EL (cell line): ENCODE measurements at regions not wholly inside any gene's neighbourhood (a gene's known extent, or its start where the extent isn't known, plus 50 kb on each side); places are given as distances from the start of the nearest gene placed in this dataset.
A peak's percentile ranks its signal among the peaks of the same experiment; 100 is the strongest.

ENCODE experiments used
- DNase-seq: peaks from one replicate; pipeline ENCODE4 v3.0.0-alpha.2; 2016

- DNase-seq, result no peak
Observed at GRCh38 chr2:67213270-67213670, 183.9 kb upstream of the ETAA1 start.

- DNase-seq, result no peak
Observed at GRCh38 chr2:67213677-67214402, 183.3 kb upstream of the ETAA1 start.

DNA sequence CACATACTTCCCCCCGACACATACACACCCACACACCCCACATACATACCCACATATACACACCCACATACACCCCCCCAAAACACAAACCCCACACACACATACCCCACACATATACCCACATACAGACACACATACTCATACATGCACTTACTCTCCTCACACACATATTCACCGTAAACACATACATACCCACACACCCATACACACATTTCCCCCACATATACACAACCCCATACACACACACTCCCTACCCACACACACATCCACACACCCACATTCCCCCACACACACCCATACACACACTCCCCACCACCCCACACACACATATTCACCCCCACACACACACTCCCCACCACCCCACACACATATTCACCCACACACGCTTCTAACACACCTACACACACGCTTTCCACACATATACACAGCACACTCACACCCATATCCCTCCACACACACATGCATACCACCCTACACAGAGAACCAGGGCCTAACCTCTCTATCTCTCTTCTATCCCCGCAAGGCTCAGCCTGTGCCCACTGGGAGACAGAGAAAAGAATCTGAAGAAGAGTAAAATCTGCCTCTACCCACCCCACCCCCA is 182.4 kb upstream of the ETAA1 start:
- DNase-seq, result no peak

DNA sequence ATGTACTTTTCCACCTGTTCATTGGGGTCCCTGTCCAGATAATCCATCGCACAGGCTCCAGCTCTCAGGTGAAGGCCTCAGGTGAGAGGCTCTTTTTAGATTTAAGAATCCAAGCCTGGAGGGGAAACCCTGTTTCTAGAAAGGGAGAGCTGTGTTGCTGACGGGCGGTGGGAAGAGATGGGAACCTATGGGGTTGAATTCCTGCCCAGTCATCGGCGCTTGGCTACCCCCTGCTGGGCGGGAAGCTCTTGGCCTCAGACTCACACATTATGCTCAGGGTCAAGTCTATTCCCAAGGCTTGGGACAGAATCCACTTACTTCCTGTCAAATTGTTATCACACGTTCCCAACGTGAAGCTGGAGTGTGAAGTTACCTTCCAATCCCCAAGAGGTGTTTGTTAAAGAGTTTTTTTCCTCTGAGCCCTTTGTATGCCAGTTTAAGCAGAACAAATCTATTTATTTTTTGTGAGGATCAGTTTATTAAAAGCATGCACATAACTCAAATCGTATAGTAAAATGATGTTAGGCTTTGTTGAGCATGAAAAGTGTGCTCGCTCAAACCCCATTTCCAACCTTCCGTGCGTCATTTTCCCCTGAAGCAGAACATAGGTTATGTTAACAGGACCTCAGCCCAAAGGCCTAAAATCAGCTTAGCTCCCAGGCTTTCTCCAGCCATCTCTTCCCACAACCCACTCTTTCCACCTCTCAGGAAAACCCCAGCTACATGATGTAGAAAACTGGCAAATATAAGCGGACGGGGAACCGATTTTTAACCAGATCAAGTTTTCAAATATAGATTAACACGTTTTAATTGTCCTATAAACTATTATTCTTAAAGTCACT is 181.7 kb upstream of the ETAA1 start:
- peak; percentile 55 for DNase-seq

DNA sequence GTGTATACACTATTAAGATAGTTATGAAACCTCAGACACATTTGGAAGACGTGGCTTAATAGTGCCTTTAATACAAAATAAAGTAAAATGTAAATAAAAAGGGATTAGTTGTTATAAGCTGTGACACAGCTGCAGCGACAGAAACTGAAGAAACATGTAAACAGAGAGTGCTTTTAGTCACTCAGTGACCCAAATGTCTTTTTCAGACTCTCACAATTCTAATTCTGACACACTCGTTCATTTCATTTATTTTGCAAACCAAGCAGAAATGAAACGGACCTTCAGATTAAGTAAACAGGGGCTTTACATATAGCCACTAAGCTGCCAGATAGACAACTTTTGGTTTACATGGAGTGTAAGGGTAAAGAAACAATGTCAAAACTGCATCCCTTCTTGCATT is 181.0 kb upstream of the ETAA1 start:
- no peak for DNase-seq

DNA sequence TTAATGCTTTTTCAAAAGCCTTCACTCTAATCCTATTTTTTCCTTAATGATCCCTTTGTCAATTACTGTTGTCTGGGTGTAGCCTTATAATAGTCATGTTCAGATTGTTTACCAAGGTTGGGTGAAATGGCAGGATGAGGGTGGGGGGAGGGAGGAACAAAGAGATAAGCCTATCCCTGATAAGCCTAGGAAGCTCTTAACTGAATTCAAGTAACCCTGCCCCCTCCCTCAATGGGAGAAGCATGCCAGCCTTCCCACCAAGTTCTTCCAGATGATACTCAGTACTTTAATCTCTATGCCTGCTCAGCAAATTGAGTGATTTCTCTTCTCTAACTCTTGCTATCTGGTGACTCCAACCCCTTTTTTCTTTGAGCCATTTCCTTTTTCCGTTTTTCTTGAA is 180.3 kb upstream of the ETAA1 start:
- no peak for DNase-seq

GRCh38 chr2:67217398-67217797 is 179.7 kb upstream of the ETAA1 start:
- no peak for DNase-seq

- DNase-seq, result no peak
Observed at GRCh38 chr2:67218056-67218455, 179.1 kb upstream of the ETAA1 start.

- DNase-seq, result no peak
Observed at GRCh38 chr2:67219651-67220050, 177.5 kb upstream of the ETAA1 start.

DNA sequence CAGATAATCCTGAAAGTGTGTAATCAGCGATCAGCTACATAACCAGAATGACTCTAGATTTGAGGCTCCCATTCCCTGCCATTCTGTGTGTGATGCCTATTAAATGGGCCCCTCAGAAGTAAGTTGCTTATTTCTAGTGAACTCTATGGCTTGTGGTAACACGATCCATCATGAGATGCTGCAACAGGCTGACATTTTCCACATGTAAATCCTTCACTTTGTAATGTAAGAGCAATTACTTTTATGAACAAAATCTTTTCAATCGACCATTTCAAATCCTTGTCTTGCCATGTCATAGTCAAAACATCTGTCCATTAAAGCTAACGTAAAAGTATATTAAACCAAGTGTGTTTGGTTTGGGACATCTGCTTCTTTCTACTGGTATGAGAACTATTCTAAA is 175.9 kb upstream of the ETAA1 start:
- DNase-seq, result no peak

- DNase-seq, result no peak
Observed at GRCh38 chr2:67225287-67225973, 171.7 kb upstream of the ETAA1 start.

DNA sequence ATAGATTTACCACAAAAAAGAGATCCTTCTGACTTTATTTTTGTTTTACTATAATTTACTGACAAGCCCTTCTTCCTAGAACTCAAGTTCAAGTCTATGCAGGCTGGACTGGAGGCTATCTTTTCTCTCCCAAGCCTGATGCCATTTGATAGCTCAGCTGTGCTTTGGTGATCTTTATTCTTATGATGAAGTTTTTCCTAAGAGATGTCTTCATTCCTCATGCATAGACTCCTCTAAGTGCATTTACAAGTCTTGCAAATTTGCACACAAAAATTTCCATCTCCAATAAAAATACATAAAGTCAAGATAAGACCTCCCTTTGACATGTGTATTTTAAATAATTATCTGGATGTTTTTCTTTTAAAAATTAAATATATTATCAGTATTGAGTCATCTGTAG is 167.4 kb upstream of the ETAA1 start:
- no peak for DNase-seq

GRCh38 chr2:67232936-67233335 is 164.2 kb upstream of the ETAA1 start:
- DNase-seq, result no peak

DNA sequence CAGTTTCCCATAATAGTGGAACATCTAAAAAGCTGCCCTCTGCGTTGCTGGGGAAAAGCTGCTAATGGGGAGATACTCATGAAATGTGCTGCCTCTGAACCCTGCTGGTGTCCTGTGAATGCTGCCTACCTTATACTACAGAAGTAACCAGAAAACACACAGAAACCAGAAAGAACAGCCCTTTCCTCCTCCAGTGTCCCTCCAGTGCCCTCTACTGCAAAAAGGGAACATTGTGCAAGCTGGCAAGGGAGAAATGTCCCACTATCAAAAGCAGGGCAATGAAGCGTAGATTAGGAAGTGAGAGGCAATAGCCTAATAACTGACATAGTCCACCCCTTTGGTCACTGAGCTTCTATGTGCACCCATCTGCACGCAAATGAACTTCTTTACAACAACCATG is 162.7 kb upstream of the ETAA1 start:
- peak; percentile 51 for DNase-seq

DNA sequence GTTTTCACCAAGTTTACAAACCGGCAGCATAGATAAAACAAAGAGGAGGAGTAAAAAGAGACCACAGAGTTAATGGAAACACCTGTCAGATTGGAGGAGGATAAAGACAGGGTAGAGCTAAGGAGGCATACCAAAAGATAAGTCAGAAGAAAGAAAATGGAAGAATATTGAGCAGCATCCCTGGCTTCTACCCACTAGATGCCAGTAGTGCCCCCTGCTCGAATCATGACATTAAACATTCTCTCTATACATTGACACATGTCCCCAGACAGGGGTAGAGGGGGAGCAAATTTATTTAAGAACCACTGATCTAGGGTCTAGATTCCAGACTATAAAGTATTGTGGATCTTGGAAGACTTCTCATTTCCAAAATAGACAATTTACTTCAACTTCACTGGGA is 159.8 kb upstream of the ETAA1 start:
- no peak for DNase-seq

GRCh38 chr2:67240507-67240906 is 156.6 kb upstream of the ETAA1 start:
- DNase-seq, result peak; percentile 50

DNA sequence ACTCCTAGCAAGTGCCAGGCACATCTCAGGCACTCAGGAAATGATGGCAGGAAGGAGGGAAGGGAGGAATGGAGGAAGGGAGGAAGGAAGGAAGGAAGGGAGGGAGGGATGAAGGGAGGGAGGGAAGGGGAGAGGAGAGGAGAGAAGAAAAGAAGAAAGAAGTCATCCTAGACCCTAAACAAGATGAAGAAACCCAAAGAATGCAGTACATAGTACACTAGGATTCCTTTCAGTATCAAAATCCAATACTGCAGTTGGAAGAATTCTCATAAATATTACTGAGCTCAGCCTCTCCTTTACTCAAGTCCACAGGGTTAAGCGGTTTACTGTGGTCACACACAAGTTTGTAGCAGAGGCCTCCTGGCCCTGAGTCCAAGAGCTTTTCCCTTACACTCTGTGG is 155.7 kb upstream of the ETAA1 start:
- no peak for DNase-seq

DNA sequence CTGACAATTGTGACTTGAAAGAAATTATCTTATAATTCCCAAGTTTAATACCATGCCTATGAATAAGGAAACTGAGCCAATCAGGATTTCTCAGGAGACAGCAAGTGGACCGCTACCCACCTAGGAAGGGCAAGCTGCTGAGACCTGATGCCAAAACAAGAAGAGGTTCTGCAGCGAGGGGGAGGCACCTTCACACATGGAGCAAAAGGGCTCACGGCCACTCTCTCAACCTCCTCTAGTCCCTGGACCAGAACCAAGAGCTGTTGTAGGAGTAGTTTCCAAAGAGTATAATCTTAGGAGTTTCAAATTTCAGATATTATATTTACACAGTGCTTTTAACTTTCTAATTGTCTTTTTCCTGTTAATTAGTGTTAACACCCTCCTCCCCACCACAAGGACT is 154.7 kb upstream of the ETAA1 start:
- DNase-seq, result no peak

- no peak for DNase-seq
Observed at GRCh38 chr2:67243919-67244318, 153.2 kb upstream of the ETAA1 start.

DNA sequence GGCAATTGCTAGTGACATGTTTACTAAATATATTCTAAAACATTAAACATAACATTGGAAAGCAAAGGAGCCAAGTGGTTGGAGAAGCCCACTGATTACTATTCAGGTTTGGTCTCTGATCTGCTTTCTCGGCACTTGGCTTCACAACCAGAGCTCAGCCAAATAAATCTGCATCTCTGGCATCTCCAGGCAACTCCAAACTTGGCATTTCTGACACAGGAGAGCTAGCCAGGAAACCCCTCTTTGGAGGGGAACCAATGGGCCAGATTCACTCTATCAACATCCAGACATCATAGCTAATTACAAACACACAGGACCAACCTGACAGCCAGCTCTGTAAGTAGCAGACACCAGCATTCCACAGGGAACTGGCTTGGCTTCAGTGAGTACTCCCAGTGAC is 150.3 kb upstream of the ETAA1 start:
- no peak for DNase-seq

DNA sequence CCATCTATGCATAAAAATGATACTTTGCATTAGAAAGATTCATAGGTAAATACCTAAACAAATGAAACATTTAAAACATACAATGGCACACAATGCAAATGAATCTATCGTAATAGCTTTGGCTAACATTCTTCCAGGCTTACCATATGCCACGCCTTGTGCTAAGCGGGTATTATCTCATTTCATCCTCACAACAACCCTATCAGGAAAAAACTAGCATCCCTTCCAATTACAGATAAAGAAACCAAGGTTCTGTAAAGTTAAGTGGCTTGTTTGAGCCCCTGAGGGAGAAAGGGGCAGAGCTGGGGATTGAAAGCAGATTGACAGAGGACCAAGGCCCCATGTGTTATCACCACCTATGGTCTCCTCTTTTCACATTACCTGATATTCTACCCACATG is 145.4 kb upstream of the ETAA1 start:
- no peak for DNase-seq

DNA sequence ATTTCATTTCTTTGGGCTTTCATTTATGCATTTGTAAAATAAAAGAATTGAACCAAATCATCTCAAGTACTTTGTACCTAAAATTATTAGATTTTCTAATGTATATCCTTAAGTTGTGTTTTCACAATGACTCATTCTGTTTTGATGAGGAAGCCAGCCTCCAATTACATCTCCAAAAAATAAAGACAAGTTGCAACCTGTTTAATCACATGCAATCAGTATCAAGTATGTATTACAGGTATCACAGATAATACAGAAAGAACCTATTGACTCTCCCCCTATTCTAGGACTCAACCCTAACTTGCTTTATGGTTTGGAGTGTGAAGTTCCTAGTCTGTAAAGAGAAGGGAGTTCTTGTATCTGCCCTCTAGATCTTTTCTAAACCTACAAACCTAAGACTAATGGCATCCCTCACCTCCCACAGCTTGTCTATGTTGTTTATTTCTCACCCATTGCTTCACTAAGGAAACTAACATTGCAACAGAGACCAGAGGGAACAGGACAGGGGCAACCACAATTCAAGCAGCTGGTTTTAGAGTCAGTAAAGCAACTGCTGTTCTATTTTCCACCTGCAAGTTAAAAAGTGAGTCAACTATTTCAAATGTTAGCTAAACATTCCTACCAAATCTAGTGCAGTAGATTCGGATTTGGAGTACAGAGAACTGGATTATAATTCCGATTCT is 141.1 kb upstream of the ETAA1 start:
- DNase-seq, result peak; percentile 36

GRCh38 chr2:67256892-67257291 is 140.2 kb upstream of the ETAA1 start:
- peak; percentile 69 for DNase-seq
